Lung (tissue), 11 donors: ENCODE measurements at regions not wholly inside any gene's neighbourhood (a gene's known extent, or its start where the extent isn't known, plus 50 kb on each side); places are given as distances from the start of the nearest gene placed in this dataset.

Source experiments
- ATAC-seq: fragments of 200-7000 bp; cut with Tn5 transposase; one replicate; pipeline ENCODE4 v1.9.1; 2020; ENCODE audit warnings: moderate number of reproducible peaks; ENCODE audit not compliant: insufficient read depth, low FRiP score
- DNase-seq, 3 donors: peaks; one replicate each; pipeline ENCODE4 v3.0.0-alpha.2; 2013 to 2017
- H3K27ac ChIP-seq, 2 donors: one replicate each; pipeline ENCODE4 v1.5.1; 2013; ENCODE audit warnings: mild to moderate bottlenecking in 2 of 2, moderate library complexity in 2 of 2, control low read depth in 1 of 2, inconsistent platforms in 1 of 2, low read depth in 1 of 2, low read length in 1 of 2
- H3K27me3 ChIP-seq, 3 donors: one replicate each; pipeline ENCODE4 v1.5.1; 2013; ENCODE audit warnings: low read length in 2 of 3; ENCODE audit not compliant: control insufficient read depth in 3 of 3, insufficient read depth in 3 of 3
- H3K36me3 ChIP-seq, 4 donors: one replicate each; pipeline ENCODE4 v1.5.1; 2013; ENCODE audit warnings: low read length in 4 of 4, mild to moderate bottlenecking in 1 of 4, moderate library complexity in 1 of 4; ENCODE audit not compliant: control insufficient read depth in 4 of 4, insufficient read depth in 4 of 4
- H3K4me1 ChIP-seq, 5 donors: one replicate each; pipeline ENCODE4 v1.5.1; 2013; ENCODE audit warnings: low read length in 5 of 5, mild to moderate bottlenecking in 2 of 5, moderate library complexity in 1 of 5; ENCODE audit not compliant: control insufficient read depth in 5 of 5, insufficient read depth in 5 of 5
- H3K4me3 ChIP-seq: one replicate; pipeline ENCODE4 v1.5.1; 2013; ENCODE audit warnings: mild to moderate bottlenecking, control low read depth, moderate library complexity
- H3K9ac ChIP-seq, 2 donors: one replicate each; pipeline ENCODE4 v1.5.1; 2013; ENCODE audit warnings: low read length in 2 of 2, control low read depth in 1 of 2; ENCODE audit not compliant: insufficient read depth in 1 of 2
- H3K9me3 ChIP-seq, 4 donors: one replicate each; pipeline ENCODE4 v1.5.1; 2013; ENCODE audit warnings: low read length in 3 of 4, mild to moderate bottlenecking in 1 of 4, moderate library complexity in 1 of 4; ENCODE audit not compliant: control insufficient read depth in 4 of 4, insufficient read depth in 3 of 4
- CTCF ChIP-seq: IDR thresholded peaks from 2 replicates; pipeline ENCODE4 v1.5.1; 2012; ENCODE audit warnings: mild to moderate bottlenecking; ENCODE audit errors: control extremely low read depth, extremely low read depth
- WGBS, 2 donors: extraction: QIAGEN DNeasy Blood & Tissue Kit; methylation state at CpG; one replicate each; pipeline ENCODE4 v1.1.7; 2013; 5-methylcytosine and 5-hydroxymethylcytosine counted together
- donor health status: control.
- donor health status: control.
- donor health status: Bipolar disorder and iron deficiency.
- donor health status: healthy.
- donor health status: DM: yes; HTN: yes; CAD: no.

DNA sequence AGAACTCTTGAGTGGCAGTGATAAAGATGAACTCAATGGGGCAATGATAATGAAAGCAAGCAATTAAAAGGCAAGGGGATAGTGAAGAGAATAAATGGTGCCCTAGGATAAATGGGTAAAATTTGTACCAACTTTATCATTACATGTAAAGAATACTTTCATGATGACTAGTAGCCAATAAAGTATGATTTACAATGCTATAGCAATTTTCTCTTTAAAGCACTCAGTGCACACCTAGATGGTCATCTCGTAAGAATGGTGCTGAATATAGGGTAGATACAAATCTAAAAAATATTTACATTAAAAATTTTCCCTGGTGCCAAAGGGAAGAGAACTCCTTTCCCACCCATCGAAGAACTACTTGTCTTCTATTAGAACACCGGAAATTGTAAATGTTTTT is 651.4 kb downstream of the STPG2 start:
- Histone ChIP-seq H3K27ac (no peak overlapping the region), H3K27me3 (no peaks in the 10 kb centered on the region), H3K9ac (no peak overlapping the region), H3K4me1 (no peaks in the 10 kb centered on the region), H3K4me3 (no peak overlapping the region), H3K36me3 (no peaks in the 10 kb centered on the region), H3K9me3 (no peaks in the 10 kb centered on the region)
- ATAC-seq: no peak
- no peak for DNase-seq
- TF ChIP-seq CTCF: no peak
- 86 to 95% methylated on average over 3 of the region's 3 CpGs for WGBS, 2 donors

GRCh38 chr4:97493815-97494518 is 649.3 kb downstream of the STPG2 start:
- no peak overlapping the region for H3K27ac ChIP-seq
- ATAC-seq (no peak), DNase-seq (no peak)
- WGBS, 2 donors: 25 to 50% methylated on average over 1 of the region's 1 CpG
- no peaks in the 10 kb centered on the region for H3K9me3 ChIP-seq
- no peaks in the 10 kb centered on the region for H3K27me3 ChIP-seq
- H3K36me3 ChIP-seq: no peaks in the 10 kb centered on the region
- no peak for TF ChIP-seq CTCF
- H3K4me3 ChIP-seq: no peak overlapping the region
- H3K4me1 ChIP-seq: no peaks in the 10 kb centered on the region
- no peak overlapping the region for H3K9ac ChIP-seq

DNA sequence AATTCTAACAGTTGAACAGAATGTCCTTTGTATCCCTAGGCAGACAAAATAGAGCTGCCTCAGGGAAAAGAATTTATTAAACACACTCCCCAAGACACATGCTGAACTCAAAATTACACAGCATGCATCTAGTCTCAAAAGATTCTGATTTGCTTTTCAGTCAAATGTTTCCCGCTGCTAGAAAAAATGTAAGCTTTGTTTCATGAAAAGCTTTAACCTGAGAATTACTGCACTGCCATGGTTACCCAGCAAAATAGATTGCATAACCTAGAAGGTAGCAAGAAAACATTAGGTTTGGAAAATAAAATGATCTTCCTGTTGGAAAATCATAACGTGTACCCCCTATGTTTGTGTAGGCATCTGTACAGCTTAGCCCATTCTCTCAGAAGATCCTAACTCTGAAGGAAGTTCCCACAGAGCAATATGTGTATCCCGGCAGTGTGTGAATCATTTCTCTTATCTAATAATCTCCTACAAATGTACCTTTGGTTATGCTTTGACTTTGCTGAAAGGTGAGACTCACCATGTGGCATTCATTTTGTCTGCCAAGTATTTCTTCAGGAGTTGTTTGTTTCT is 646.9 kb downstream of the STPG2 start:
- Histone ChIP-seq H3K9ac (no peak overlapping the region), H3K4me1 (no peaks in the 10 kb centered on the region), H3K4me3 (no peak overlapping the region), H3K9me3 (no peaks in the 10 kb centered on the region), H3K36me3 (no peaks in the 10 kb centered on the region), H3K27me3 (no peaks in the 10 kb centered on the region), H3K27ac (no peak overlapping the region)
- peak in 2 of 3 donors; percentile 3 to 12 for DNase-seq
- ATAC-seq: no peak
- 63 to 67% methylated on average over 3 of the region's 3 CpGs for WGBS, 2 donors
- TF ChIP-seq CTCF: no peak
